ENCODE measurements at regions not wholly inside any gene's neighbourhood (a gene's known extent, or its start where the extent isn't known, plus 50 kb on each side); places are given as distances from the start of the nearest gene placed in this dataset.

DNA sequence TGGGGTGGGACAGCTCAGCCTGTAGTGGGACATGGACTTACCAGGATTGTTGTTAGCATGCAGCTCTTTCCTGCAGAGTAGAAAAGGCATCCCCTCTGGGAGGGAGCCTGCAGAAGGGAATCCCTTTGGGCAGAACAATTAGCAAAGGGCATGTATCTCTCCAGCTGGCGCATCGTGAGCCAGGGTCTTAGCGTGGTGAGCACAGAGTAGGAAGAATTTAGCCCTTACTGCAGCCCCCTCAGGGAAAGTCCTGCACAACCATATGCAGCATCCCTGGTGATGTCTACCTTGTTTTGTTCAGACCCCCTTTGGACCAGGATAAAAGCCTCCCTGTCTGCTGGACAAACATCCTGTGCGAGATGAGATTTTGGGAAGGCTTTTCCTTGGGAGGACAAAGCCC, 292.1 kb downstream of the SLC4A3 start:
- DNase-seq (ENCODE audit: unreplicated experiment): no peak
- Mint-ChIP-seq H3K4me1 (ENCODE audit: insufficient read depth, unreplicated experiment) (no peaks in the 10 kb centered on the region), H3K9me3 (ENCODE audit: unreplicated experiment) (no peaks in the 10 kb centered on the region), H3K36me3 (ENCODE audit: insufficient read depth, unreplicated experiment) (no peaks in the 10 kb centered on the region), H3K27me3 (ENCODE audit: insufficient read depth, unreplicated experiment) (no peaks in the 10 kb centered on the region), H3K27ac (ENCODE audit: low read depth, unreplicated experiment) (no peak overlapping the region), H3K4me3 (ENCODE audit: unreplicated experiment) (no peak overlapping the region)
- TF ChIP-seq CTCF (IDR thresholded peaks at IDR 0.05; ENCODE audit: unreplicated experiment): no peak
- BruUV-seq (replicated peaks): no TSS peak
- intact Hi-C loops (cut with micrococcal nuclease): no loop called here
- ChIA-PET POLR2A (no interaction called here), CTCF (no interaction called here)

DNA sequence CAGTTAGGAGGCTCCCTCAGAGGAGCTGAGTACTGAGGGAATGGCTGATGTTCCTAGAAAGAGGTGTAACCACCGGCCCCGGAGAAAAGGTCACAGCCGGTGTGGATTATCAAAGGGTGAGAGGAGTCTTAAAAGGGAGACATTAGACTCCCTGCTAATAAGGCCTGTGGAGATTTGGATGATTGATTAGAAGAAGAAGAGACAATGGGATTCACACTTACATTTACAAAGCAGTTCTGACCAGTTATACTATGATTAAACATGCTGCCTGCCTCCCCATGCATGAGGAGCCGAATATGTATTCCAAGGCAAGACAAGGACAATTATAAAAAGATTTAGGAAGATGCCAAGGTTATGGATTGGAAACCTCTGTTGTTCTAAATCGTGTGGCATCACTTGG, 302.4 kb downstream of the SLC4A3 start:
- ChIA-PET POLR2A (no interaction called here), CTCF (no interaction called here)
- BruUV-seq (replicated peaks): no TSS peak
- no peak overlapping the region for H3K27ac Mint-ChIP-seq (ENCODE audit: low read depth, unreplicated experiment)
- no peaks in the 10 kb centered on the region for H3K36me3 Mint-ChIP-seq (ENCODE audit: insufficient read depth, unreplicated experiment)
- no peaks in the 10 kb centered on the region for H3K27me3 Mint-ChIP-seq (ENCODE audit: insufficient read depth, unreplicated experiment)
- intact Hi-C loops (cut with micrococcal nuclease): no loop called here
- TF ChIP-seq CTCF (IDR thresholded peaks at IDR 0.05; ENCODE audit: unreplicated experiment): no peak
- no peak for DNase-seq (ENCODE audit: unreplicated experiment)
- H3K9me3 Mint-ChIP-seq (ENCODE audit: unreplicated experiment): no peaks in the 10 kb centered on the region
- no peak overlapping the region for H3K4me3 Mint-ChIP-seq (ENCODE audit: unreplicated experiment)
- no peaks in the 10 kb centered on the region for H3K4me1 Mint-ChIP-seq (ENCODE audit: insufficient read depth, unreplicated experiment)

DNA sequence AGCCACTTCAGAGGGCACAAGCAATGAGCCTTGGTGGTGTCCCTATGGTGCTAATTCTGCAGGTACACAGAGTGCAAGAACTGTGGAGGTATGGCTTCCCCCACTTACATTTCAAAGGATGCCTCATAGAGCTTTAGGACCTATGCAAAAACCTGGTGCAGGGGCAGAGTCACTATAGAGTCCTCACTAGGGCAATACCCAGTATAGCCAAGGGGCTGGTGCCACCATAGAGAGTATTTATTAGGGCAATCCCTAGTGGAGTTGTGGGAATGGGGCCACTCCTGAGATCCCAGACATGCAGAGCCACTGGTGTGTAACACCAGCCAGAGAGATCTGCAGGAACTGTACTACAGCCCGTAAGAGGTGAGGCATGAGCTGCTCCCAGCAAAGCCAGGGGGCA, 312.2 kb downstream of the SLC4A3 start:
- no TSS peak for BruUV-seq (replicated peaks)
- POLR2A ChIA-PET: interaction anchor here (0.7 kb wide), 1 partner anchor 100 kb away, joined by 3 read pairs; no protein-coding TSS in a partner anchor

DNA sequence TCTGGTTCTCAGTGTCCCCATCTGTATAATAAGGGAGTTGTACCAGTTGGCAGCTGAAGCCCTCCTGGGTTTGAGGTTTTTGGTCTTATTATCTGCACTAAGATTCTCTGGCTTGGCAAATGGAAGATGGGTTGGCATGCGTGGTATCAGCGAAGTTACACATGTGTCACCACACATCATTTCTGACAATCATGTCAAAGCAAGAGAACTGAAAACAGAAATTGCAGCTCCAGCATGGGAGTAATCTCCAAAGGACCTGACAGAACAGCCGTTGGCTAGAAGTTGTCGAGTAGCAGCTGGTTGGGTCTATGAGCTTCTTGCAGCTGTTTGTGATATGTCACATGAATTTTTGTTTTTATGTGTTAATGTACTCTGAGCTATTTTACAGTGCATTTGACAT, 317.4 kb downstream of the SLC4A3 start:
- TF ChIP-seq CTCF (IDR thresholded peaks at IDR 0.05; ENCODE audit: unreplicated experiment): no peak
- intact Hi-C loops (cut with micrococcal nuclease): no loop called here
- no TSS peak for BruUV-seq (replicated peaks)
- Mint-ChIP-seq H3K4me3 (ENCODE audit: unreplicated experiment) (no peak overlapping the region), H3K4me1 (ENCODE audit: insufficient read depth, unreplicated experiment) (peaks cover 7% of the 10 kb centered on the region), H3K9me3 (ENCODE audit: unreplicated experiment) (no peaks in the 10 kb centered on the region), H3K36me3 (ENCODE audit: insufficient read depth, unreplicated experiment) (no peaks in the 10 kb centered on the region), H3K27ac (ENCODE audit: low read depth, unreplicated experiment) (no peak overlapping the region), H3K27me3 (ENCODE audit: insufficient read depth, unreplicated experiment) (no peaks in the 10 kb centered on the region)
- no peak for DNase-seq (ENCODE audit: unreplicated experiment)
- ChIA-PET CTCF (interaction anchor here (0.6 kb wide), 1 partner anchor 962 kb away, joined by 4 read pairs; no protein-coding TSS in a partner anchor), POLR2A (interaction anchor here (1.2 to 1.3 kb wide), 2 partner anchors 15 to 24 kb away, joined by 3 to 4 read pairs; no protein-coding TSS in a partner anchor)

More for the DNA sequence above, 312.2 kb downstream of the SLC4A3 start:
- Mint-ChIP-seq H3K36me3 (ENCODE audit: insufficient read depth, unreplicated experiment) (no peaks in the 10 kb centered on the region), H3K27ac (ENCODE audit: low read depth, unreplicated experiment) (no peak overlapping the region), H3K27me3 (ENCODE audit: insufficient read depth, unreplicated experiment) (no peaks in the 10 kb centered on the region), H3K4me3 (ENCODE audit: unreplicated experiment) (no peak overlapping the region), H3K4me1 (ENCODE audit: insufficient read depth, unreplicated experiment) (no peaks in the 10 kb centered on the region), H3K9me3 (ENCODE audit: unreplicated experiment) (no peaks in the 10 kb centered on the region)
- CTCF ChIA-PET: no interaction called here
- no peak for TF ChIP-seq CTCF (IDR thresholded peaks at IDR 0.05; ENCODE audit: unreplicated experiment)
- DNase-seq (ENCODE audit: unreplicated experiment): no peak
- intact Hi-C loops (cut with micrococcal nuclease): no loop called here
